Keratinocyte (primary cell): ENCODE measurements at regions not wholly inside any gene's neighbourhood (a gene's known extent, or its start where the extent isn't known, plus 50 kb on each side); places are given as distances from the start of the nearest gene placed in this dataset.

Source experiments
- DNase-seq: peaks from one replicate; pipeline ENCODE4 v3.0.0-alpha.2; 2011; ENCODE audit warnings: low read depth, missing footprints, low spot score
- FAIRE-seq: peaks from 2 replicates; lab custom pipeline; 2011; peaks lifted over from hg19 to GRCh38; lab: Jason Lieb, UNC
- H2AFZ ChIP-seq: 2 replicates; pipeline ENCODE4 v1.6.0; 2012; ENCODE audit warnings: low read length, control low read depth, inconsistent platforms; ENCODE audit not compliant: control insufficient read depth
- H3K27ac ChIP-seq: 2 replicates; pipeline ENCODE4 v1.5.1; 2011; ENCODE audit warnings: low read length; ENCODE audit not compliant: control insufficient read depth, insufficient read depth
- H3K27me3 ChIP-seq: 3 replicates; pipeline ENCODE4 v1.6.0; 2011; ENCODE audit warnings: low read length; ENCODE audit not compliant: control insufficient read depth, insufficient read depth; ENCODE audit errors: extremely low read depth
- H3K36me3 ChIP-seq, 2 experiments: 2 replicates in 1 of 2; 3 replicates in 1 of 2; pipeline ENCODE4 v1.5.1; 2011; ENCODE audit warnings: low read length in 2 of 2, mild to moderate bottlenecking in 1 of 2; ENCODE audit not compliant: control insufficient read depth in 2 of 2, insufficient read depth in 2 of 2; ENCODE audit errors: extremely low read depth in 1 of 2
- H3K4me1 ChIP-seq: 3 replicates; pipeline ENCODE4 v1.5.1; 2011; ENCODE audit warnings: low read length; ENCODE audit not compliant: control insufficient read depth, insufficient read depth; ENCODE audit errors: extremely low read depth
- H3K4me2 ChIP-seq: 3 replicates; pipeline ENCODE4 v1.6.0; 2011; ENCODE audit warnings: low read depth, low read length; ENCODE audit not compliant: control insufficient read depth, insufficient read depth; ENCODE audit errors: extremely low read depth
- H3K4me3 ChIP-seq, 3 experiments: fragments of 200-600 bp in 1 of 3; sonication (generic) in 1 of 3; 2 replicates in 2 of 3; 3 replicates in 1 of 3; pipeline ENCODE4 v1.5.1; 2011 to 2016; ENCODE audit warnings: low read length in 3 of 3, mild to moderate bottlenecking in 3 of 3, control low read depth in 2 of 3, inconsistent platforms in 1 of 3, low read depth in 1 of 3, mixed read lengths in 1 of 3, mixed run types in 1 of 3, moderate library complexity in 1 of 3; ENCODE audit not compliant: control insufficient read depth in 2 of 3, insufficient read depth in 2 of 3; ENCODE audit errors: extremely low read depth in 1 of 3
- H3K79me2 ChIP-seq: 2 replicates; pipeline ENCODE4 v1.6.0; 2012; ENCODE audit warnings: low read length; ENCODE audit not compliant: control insufficient read depth, insufficient read depth
- H3K9ac ChIP-seq: 3 replicates; pipeline ENCODE4 v1.6.0; 2011; ENCODE audit warnings: low read length; ENCODE audit not compliant: control insufficient read depth, insufficient read depth; ENCODE audit errors: extremely low read depth
- H3K9me1 ChIP-seq: 3 replicates; pipeline ENCODE4 v1.6.0; 2011; ENCODE audit warnings: low read length; ENCODE audit not compliant: control insufficient read depth, insufficient read depth; ENCODE audit errors: extremely low read depth
- H3K9me3 ChIP-seq: 2 replicates; pipeline ENCODE4 v1.5.1; 2012; ENCODE audit warnings: low read depth, low read length; ENCODE audit not compliant: control insufficient read depth
- H4K20me1 ChIP-seq: 3 replicates; pipeline ENCODE4 v1.6.0; 2011; ENCODE audit warnings: low read length; ENCODE audit not compliant: control insufficient read depth, insufficient read depth; ENCODE audit errors: extremely low read depth
- CTCF ChIP-seq, 3 experiments: IDR thresholded peaks in 1 of 3; conservative IDR thresholded peaks in 1 of 3; optimal IDR thresholded peaks in 1 of 3; 2 replicates in 2 of 3; 3 replicates in 1 of 3; pipeline versions ENCODE3 to v1.5.1; 2011; ENCODE audit warnings: low read length in 3 of 3, mild to moderate bottlenecking in 3 of 3, moderate library complexity in 2 of 3, control low read depth in 1 of 3, inconsistent platforms in 1 of 3; ENCODE audit not compliant: insufficient read depth in 2 of 3; ENCODE audit errors: extremely low read depth in 1 of 3
- EZH2 ChIP-seq: IDR thresholded peaks from one replicate; pipeline ENCODE4 v1.6.1; 2012; ENCODE audit warnings: inconsistent platforms, mild to moderate bottlenecking, low read length, moderate library complexity
- dilution Hi-C: fragments of 300-500 bp; cut with MboI; formaldehyde crosslinking; loops from one replicate; pipeline ENCODE4 v1.7.0; 2020; ENCODE audit warnings: low sequenced_read_pairs; ENCODE audit not compliant: extremely low pct_ligation_motif_present

- Histone ChIP-seq H3K9me3 (no peaks in the 10 kb centered on the region), H3K27me3 (no peaks in the 10 kb centered on the region), H2AFZ (no peak overlapping the region), H3K79me2 (no peaks in the 10 kb centered on the region), H3K4me2 (no peak overlapping the region), H4K20me1 (no peaks in the 10 kb centered on the region), H3K36me3 (no peaks in the 10 kb centered on the region), H3K4me1 (no peaks in the 10 kb centered on the region), H3K9me1 (no peaks in the 10 kb centered on the region), H3K27ac (no peak overlapping the region), H3K4me3 (no peak overlapping the region), H3K9ac (no peak overlapping the region)
- DNase-seq, result no peak
- dilution Hi-C loops, result no loop called here
- FAIRE-seq, result no peak
- TF ChIP-seq EZH2 (no peak), CTCF (optimal IDR thresholded peaks at IDR 0.05 in 1 of 3, IDR thresholded peaks at IDR 0.05 in 1 of 3, conservative IDR thresholded peaks at IDR 0.05 in 1 of 3; ENCODE audit: extremely low read depth in 1 of 3, insufficient read depth in 2 of 3, low read length in 3 of 3) (no peak)
These were observed 477.6 kb upstream of the DEPDC1 start for GRCh38 chr1:68974447-68974846.

- dilution Hi-C loops, result no loop called here
- Histone ChIP-seq H3K9ac (no peak overlapping the region), H3K9me3 (no peaks in the 10 kb centered on the region), H3K4me3 (no peak overlapping the region), H2AFZ (no peak overlapping the region), H4K20me1 (no peaks in the 10 kb centered on the region), H3K36me3 (no peaks in the 10 kb centered on the region), H3K79me2 (no peaks in the 10 kb centered on the region), H3K4me1 (no peaks in the 10 kb centered on the region), H3K27me3 (no peaks in the 10 kb centered on the region), H3K4me2 (no peak overlapping the region), H3K27ac (no peak overlapping the region), H3K9me1 (no peaks in the 10 kb centered on the region)
- FAIRE-seq (no peak), DNase-seq (no peak)
- TF ChIP-seq CTCF (optimal IDR thresholded peaks at IDR 0.05 in 1 of 3, IDR thresholded peaks at IDR 0.05 in 1 of 3, conservative IDR thresholded peaks at IDR 0.05 in 1 of 3; ENCODE audit: extremely low read depth in 1 of 3, insufficient read depth in 2 of 3, low read length in 3 of 3) (no peak), EZH2 (no peak)
These were observed 478.5 kb upstream of the DEPDC1 start for GRCh38 chr1:68975212-68975933.
